ENCODE measurements at regions not wholly inside any gene's neighbourhood (a gene's known extent, or its start where the extent isn't known, plus 50 kb on each side); places are given as distances from the start of the nearest gene placed in this dataset.

- H3K9me3 Mint-ChIP-seq (ENCODE audit: unreplicated experiment), result peaks cover 5% of the 10 kb centered on the region
- Histone ChIP-seq H3K36me3 (ENCODE audit: insufficient read depth, low read length) (no peaks in the 10 kb centered on the region), H4K20me1 (ENCODE audit: insufficient read depth, low read length) (no peaks in the 10 kb centered on the region), H3K4me3 (ENCODE audit: insufficient read depth, low read depth, low read length) (no peak overlapping the region), H3K9me3 (ENCODE audit: insufficient read depth, low read depth, low read length) (peaks cover 5% of the 10 kb centered on the region), H3K9ac (ENCODE audit: low read length) (no peak overlapping the region), H3K4me2 (ENCODE audit: low read length) (no peak overlapping the region), H3K4me1 (ENCODE audit: insufficient read depth, low read length) (peaks cover 6% of the 10 kb centered on the region), H3K27ac (ENCODE audit: low read depth, low read length) (no peak overlapping the region), H3K27me3 (ENCODE audit: insufficient read depth, low read length) (no peaks in the 10 kb centered on the region), H2AFZ (ENCODE audit: low read depth, low read length) (no peak overlapping the region), H3K79me2 (ENCODE audit: insufficient read depth, low read length) (no peaks in the 10 kb centered on the region)
- no peak for FAIRE-seq
- no peaks in the 10 kb centered on the region for H3K36me3 Mint-ChIP-seq (ENCODE audit: low read depth, unreplicated experiment)
- no peak for DNase-seq (ENCODE audit: low read depth)
- TF ChIP-seq CTCF (IDR thresholded peaks at IDR 0.05; ENCODE audit: insufficient read depth, low read depth, low read length), result no peak
- no peak for TF ChIP-seq EZH2 (IDR thresholded peaks at IDR 0.05; ENCODE audit: insufficient read depth, low read length)
- H3K4me3 Mint-ChIP-seq (ENCODE audit: unreplicated experiment), result no peak overlapping the region
- no peaks in the 10 kb centered on the region for H3K4me1 Mint-ChIP-seq (ENCODE audit: low read depth, unreplicated experiment)
- no peak overlapping the region for H3K27ac Mint-ChIP-seq (ENCODE audit: unreplicated experiment)
- peaks cover 28% of the 10 kb centered on the region for H3K27me3 Mint-ChIP-seq (ENCODE audit: low read depth, unreplicated experiment)
These were observed 79.3 kb upstream of the TOP1 start for GRCh38 chr20:40949346-40949745.

GRCh38 chr20:40952136-40952535, 76.5 kb upstream of the TOP1 start:
- FAIRE-seq, result no peak
- no peak overlapping the region for H2AFZ ChIP-seq (ENCODE audit: low read depth, low read length)

More at GRCh38 chr20:40952136-40952535, 76.5 kb upstream of the TOP1 start:
- peaks cover 16% of the 10 kb centered on the region for H3K27me3 Mint-ChIP-seq (ENCODE audit: low read depth, unreplicated experiment)
- no peak for DNase-seq (ENCODE audit: low read depth)
- H3K27me3 ChIP-seq (ENCODE audit: insufficient read depth, low read length), result no peaks in the 10 kb centered on the region
- no peaks in the 10 kb centered on the region for H4K20me1 ChIP-seq (ENCODE audit: insufficient read depth, low read length)
- no peak overlapping the region for H3K27ac ChIP-seq (ENCODE audit: low read depth, low read length)
- peak overlapping the region; percentile 4 for H3K27ac Mint-ChIP-seq (ENCODE audit: unreplicated experiment)
- H3K36me3 ChIP-seq (ENCODE audit: insufficient read depth, low read length), result no peaks in the 10 kb centered on the region
- no peaks in the 10 kb centered on the region for H3K79me2 ChIP-seq (ENCODE audit: insufficient read depth, low read length)
- H3K4me1 Mint-ChIP-seq (ENCODE audit: low read depth, unreplicated experiment), result no peaks in the 10 kb centered on the region
- no peak overlapping the region for H3K9ac ChIP-seq (ENCODE audit: low read length)
- peaks cover 6% of the 10 kb centered on the region for H3K9me3 ChIP-seq (ENCODE audit: insufficient read depth, low read depth, low read length)
- H3K9me3 Mint-ChIP-seq (ENCODE audit: unreplicated experiment), result peaks cover 9% of the 10 kb centered on the region
- H3K4me2 ChIP-seq (ENCODE audit: low read length), result no peak overlapping the region
- H3K4me3 ChIP-seq (ENCODE audit: insufficient read depth, low read depth, low read length), result no peak overlapping the region
- peaks cover 6% of the 10 kb centered on the region for H3K4me1 ChIP-seq (ENCODE audit: insufficient read depth, low read length)
- no peak for TF ChIP-seq CTCF (IDR thresholded peaks at IDR 0.05; ENCODE audit: insufficient read depth, low read depth, low read length)
- TF ChIP-seq EZH2 (IDR thresholded peaks at IDR 0.05; ENCODE audit: insufficient read depth, low read length), result no peak
- no peaks in the 10 kb centered on the region for H3K36me3 Mint-ChIP-seq (ENCODE audit: low read depth, unreplicated experiment)
- H3K4me3 Mint-ChIP-seq (ENCODE audit: unreplicated experiment), result no peak overlapping the region
